HG02798 (cell line): ENCODE measurements at regions not wholly inside any gene's neighbourhood (a gene's known extent, or its start where the extent isn't known, plus 50 kb on each side); places are given as distances from the start of the nearest gene placed in this dataset.
"Not testable (repeated sequence)": the region's sequence is repeated elsewhere in the genome, so short reads cannot be mapped to it uniquely, and the experiment has no call there.

ENCODE experiments used
- ATAC-seq: cut with Tn5 transposase; IDR thresholded peaks from one replicate; pipeline ENCODE4 v1.9.1; 2021; ENCODE audit warnings: mild to moderate bottlenecking; ENCODE audit not compliant: unreplicated experiment, poor library complexity

DNA sequence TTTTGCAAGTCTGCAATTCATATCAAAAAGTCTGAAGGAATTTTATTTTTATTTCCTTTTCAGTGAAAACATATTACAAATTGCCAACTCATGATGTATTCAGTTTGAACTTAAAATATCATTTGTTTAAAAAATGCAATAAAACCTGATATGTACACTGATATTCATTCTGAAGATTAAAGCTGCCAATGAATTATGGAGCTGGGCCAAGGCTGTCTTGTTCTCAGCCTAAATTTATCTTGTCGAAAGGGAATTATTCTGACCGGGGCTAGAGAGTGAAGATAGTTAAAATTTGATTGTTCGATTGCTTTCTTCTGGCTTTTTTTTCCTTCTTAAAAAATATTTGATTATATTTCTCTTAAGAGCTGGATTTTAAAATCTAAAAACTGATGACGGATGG is 54.0 kb upstream of the RBFOX1 start:
- ATAC-seq: no peak

DNA sequence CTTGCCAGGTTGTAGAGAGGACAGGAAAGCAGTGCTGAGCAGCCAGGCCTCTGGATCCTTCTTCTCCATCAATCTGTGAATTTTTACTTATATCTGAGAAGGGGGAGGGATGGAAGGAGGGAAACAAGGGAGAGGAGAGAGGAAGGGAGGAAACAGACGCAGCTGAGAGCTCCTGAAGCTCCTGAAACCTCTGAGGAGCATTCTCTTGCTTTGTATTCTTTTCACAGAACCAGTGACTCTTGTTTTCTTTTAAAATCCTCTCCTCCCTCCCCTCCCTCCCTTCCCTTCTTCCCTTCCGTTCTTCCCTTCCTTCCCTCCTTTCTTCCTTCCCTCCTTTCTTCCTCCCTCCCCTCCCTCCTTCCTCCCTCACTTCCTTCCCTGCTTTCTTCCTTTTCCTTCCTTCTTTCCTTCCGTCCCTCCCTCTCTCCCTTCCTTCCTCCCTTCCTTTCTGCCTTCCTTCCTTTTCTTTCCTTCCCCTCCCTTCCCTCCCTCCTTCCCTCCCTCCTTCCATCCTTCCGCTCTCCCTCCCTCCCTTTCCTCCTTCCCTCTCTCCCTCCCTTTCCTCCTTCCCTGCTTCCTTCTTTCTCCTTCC is 60.0 kb upstream of the RBFOX1 start:
- ATAC-seq: no peak

DNA sequence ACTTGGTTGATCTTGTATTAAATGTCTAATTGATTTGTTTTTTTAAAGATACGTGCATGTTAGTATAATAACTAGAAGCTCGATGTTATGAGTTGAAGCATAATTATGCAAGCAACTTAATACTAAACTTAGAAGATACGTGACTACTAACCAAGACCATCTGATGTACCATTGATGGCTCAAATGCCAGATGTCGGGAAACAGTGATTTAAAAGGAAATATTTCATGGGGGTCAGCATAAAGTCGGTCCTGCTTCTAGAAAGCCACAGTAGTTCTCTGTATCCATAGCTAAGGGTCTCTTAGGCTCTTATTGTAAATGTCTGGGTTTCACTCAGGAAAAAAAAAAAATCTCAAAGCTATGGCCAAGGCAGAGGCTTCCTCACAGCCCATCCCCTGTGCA is 61.2 kb upstream of the RBFOX1 start:
- no peak for ATAC-seq

DNA sequence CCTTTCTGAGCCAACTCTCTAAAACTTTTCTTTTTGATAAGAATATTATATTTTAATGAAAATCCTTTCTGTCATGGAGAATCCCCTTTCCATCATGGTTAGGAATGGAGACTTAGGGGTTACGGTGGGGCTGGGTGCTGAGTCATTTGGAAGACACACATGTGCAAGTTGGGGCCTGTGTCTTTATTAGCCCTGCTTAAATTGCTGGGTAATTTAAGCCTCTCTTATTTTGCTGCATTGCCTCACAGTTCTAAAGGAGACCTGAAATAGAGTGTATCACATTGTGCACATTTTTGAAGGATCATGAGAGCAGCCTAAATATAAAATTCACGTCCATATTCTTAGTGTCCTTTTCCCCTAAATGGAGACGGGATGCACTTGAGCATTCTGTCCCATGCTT is 61.8 kb upstream of the RBFOX1 start:
- no peak for ATAC-seq

DNA sequence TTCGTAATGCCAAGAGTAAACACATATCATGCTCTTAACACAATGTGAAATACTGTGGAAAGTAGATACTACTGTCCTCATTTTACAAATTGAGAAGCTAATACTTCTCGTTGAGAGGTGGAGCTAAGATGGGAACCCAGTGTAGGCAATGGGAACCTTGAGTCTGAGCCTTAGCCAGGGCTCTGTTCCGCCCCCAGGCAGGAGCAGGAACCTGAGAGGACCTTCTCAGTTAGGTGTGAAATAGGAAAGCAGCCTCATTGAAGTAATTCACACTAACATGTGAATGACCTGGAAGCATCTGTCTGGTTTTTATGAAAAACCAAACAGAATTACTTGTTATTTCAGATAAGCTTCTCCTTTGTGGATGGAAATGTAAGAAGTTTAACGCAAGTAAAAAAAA is 62.6 kb upstream of the RBFOX1 start:
- no peak for ATAC-seq

DNA sequence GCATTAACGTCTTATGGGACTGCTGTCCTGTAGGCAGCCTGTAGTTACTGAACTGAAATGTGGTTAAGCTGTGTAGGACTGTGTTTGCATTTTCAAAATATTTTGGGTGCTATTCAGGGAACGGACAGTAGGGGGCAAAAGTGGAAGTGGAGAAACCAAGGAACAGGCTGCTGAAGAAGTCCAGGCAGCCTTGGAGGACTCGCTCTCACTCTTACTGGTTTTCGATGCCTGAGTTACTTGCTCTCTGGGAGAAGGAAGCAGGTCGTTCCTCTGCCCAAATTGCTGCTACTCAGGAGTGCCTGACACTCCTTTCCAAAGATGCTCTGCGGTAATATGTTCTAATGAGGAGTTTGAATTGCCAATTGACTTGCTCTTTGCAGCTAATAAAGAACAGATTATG is 64.5 kb upstream of the RBFOX1 start:
- no peak for ATAC-seq

DNA sequence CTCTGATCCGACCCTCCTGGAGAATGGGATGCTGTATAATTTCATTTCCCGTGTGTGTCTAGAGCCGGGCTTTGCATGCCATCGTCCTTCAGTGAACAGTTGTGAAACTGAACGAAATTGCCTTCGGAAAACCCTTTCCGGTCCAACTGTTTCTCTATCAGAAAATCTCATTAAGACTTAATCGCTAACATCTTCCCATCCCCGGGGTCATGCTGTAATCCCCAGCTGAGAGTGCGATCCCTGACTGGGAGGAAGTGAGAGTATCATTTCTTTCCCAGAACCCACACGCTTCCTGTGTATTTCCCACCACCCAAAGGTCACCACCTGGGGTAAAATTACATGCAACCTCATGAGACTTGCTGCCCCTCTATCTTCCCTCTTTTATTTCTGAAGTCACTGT is 75.6 kb upstream of the RBFOX1 start:
- ATAC-seq: no peak

DNA sequence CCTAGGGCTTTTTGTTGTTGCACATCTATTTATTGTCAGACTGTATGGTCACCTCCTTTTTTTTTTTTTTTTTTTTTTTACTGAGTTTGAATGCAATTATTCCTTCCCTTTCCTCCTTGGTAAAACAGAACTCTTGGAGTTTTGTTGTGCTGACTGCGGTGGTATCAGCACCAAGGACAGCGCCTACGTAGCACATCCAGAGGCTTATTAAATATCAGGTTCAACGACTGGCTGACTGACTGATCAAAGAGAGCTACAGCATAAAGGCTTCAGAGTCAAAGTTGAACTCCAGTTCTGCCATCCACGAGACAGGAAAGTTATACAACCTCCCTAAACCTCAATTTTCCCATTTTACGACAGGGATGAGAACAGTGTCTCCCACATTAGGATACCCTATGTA is 86.1 kb upstream of the RBFOX1 start:
- no peak for ATAC-seq

DNA sequence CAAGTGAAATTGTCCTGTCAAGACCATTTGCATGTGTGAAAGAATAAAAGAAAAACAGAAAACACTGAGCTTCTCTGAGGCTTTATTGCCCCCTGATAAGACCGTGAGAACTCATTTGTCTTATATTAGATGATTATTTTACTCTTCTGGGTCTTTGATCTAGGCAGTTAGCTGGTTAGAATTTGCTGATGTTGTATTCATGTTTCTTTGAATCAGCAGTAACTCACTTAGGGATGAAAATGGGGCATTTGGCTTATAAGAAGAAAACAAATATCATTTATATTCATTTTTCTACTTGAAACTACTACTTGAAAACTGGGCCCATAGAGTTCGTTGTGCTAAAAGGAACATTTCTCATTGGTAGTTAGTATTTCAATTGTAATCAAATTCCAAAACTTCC is 93.1 kb upstream of the RBFOX1 start:
- no peak for ATAC-seq

DNA sequence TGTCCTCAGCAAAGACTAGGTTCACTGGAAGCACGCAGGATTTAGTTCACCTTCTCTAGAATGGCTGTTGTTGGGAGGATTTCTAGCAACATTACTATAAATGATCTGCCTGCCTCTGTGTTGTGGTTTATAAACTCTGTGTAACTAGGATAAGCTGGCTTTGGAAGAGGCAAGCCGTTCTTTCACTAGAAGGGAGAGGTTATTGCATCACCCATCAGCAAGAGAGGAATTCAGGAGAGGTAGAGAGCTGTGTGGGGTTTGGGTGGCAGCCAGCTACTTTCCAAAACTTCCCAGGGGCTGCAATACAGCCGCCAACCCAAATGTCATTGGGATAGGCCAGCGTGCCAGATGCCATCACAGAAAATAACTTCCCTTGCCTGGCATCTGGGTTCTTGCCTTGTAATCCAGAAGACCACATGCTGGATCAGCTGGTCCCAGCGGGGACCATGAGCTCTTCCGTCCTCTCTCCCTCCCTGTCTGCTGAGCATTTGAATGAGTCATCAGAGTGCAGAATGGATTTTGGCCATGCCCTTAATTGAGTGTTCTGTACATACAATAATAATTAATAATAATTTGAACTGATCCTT is 95.7 kb upstream of the RBFOX1 start:
- ATAC-seq: no peak

DNA sequence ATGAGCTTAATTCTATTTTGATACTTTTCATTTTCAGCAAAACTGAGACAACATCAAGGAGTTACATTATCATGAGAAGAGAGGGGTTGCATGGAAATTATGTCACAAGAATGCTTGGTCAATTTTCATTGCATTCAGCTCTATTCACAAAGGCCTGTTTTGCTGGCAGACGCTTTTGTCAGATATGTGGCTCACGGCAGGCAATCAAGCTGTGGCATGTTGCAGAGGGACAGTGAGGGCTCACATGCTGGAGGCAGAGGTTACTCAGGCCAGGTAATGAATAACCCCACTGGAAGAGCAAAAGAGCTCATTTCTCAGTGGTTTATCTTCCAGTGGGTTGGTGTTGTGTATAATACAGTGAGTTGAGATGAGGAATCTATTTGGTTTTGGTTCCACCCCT is 98.7 kb upstream of the RBFOX1 start:
- no peak for ATAC-seq

DNA sequence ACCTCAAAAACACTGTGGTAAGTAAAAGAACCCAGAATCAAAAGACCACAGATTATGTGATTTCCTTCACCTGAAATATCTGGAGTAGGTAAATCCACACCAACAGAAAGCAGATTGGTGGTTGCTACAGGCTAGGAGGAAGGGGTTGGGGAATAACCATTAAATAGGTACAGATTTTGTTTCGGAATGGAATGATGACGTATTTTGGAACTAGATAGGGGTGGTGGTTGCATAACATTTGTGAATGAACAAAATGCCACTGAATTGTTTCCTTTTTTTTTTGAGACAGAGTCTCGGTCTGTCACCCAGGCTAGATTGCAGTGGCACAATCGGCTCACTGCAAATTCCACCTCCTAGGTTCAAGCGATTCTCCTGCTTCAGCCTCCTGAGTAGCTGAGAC is 100.9 kb upstream of the RBFOX1 start:
- ATAC-seq: no peak

DNA sequence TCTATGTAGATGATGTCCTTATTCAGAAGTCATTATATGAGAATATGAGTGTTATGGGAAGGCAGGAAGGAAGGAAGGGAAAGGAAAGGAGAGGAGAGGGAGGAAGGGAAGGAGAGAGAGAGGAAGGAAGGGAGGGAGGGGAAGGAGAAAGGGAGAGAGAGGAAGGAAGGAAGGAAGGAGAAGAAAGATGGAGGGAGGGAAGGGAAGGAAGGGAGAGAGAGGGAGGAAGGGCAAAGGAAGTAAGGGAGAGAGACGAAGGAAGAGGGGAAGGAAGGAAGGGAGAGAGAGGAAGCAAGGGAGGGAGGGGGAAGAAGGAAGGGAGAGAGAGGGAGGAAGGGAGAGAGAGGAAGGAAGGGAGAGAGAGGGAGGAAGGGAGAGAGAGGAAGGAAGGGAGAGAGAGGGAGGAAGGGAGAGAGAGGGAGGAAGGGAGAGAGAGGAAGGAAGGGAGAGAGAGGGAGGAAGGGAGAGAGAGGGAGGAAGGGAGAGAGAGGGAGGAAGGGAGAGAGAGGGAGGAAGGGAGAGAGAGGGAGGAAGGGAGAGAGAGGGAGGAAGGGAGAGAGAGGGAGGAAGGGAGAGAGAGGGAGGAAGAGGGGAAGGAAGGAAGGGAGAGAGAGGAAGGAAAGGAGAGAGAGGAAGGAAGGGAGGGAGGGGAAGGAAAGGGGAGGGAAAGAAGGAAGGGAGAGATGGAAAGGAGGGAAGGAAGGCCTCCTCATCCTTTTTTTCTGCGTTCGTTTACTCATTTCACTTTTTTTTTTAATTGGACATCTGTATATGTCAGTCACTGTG is 103.0 kb upstream of the RBFOX1 start:
- not testable (repeated sequence) for ATAC-seq

DNA sequence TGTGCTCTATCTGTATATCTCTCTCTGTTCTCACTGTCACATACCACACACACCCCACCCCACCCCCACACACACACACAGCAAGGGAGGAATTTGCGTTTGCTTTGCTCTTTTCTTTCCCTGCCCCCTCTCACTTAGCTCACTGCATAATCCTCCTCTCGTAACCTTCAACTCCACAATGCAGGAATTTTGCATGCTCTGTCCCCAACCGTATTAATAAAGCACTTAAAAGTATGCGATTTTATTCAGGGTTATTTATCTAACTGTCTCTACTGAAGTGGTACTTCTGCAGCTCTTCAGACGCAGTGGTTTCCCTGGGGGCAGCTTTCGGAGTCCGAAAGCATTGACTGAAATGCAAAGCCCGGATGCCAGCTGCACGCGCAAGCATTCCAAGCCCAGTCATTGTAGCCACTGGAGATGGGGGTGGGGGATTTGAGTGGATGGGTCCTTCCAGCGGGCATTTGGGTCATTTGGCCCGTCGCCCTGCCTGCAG is 105.4 kb upstream of the RBFOX1 start:
- ATAC-seq: no peak

DNA sequence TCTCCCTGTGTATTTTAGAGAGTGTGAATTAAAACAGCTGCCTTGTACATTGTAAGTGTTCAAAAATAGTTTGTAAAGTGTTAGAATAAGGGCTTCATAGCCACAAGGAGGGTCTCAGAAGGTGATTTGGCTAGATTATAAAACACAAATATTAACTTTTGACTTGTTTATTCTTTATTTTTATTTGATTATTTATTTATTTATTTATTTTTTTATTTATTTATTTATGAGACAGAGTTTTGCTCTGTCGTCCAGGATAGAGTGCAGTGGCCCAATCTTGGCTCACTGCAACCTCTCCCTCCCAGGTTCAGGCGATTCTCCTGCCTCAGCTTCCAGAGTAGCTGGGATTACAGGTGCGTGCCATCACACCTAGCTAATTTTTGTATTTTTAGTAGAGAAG is 111.5 kb upstream of the RBFOX1 start:
- ATAC-seq: no peak

DNA sequence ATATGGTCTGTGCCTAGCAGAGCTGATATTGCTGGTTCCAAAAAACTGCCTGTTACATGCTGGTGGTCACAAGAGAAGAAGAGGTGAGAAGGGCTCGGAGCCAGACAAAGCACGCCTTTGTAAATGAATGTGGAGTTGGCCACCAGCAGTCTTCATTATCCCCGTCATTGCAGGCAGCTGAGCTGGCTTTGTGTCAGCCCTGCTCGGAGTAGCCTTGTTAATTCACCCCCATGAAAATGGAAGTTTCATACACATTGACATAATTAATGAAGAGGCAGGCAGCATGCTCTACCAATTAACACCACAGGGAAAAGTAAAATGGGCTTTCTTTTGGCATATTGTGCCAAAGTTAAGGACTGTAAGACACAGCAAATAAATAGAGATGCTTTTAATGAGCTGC is 113.7 kb upstream of the RBFOX1 start:
- no peak for ATAC-seq

DNA sequence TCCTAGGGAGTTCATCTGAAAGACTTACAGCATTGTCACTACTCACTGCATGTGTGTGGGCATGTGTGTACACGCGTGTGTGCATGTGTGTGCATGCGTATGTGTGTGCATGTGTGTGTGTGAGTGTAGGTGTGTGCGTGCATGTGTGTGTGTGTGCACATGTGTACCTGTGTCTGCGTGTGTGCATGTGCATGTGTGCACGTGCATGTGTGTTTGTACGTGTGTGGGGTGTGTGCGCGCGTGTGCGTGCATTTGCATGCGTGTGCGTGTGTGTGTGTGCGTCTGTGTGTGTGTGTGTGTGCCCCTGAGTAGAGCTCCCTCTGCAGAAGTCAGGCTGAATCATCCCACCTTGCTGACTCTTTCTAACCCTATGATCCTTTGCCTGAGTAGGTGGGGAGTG is 114.8 kb upstream of the RBFOX1 start:
- no peak for ATAC-seq

DNA sequence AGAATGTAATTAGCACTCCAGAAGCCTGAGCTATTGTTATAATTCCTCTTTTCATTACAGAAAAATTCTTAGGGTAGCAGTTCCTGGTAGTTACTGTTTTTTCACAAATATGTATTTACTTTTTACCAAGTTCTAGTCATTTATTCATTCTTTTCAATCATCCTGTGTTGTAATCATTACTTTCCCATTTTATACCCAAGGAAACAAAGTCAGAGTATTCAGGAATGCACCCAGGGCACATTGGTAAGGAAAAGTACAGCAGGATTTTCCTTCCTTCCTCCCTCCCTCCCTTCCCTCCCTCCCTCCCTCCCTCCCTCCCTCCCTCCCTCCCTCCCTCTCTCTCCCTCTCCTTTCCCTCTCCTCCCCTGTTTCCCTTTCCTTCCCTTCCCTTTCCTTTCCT is 115.9 kb upstream of the RBFOX1 start:
- ATAC-seq: no peak

DNA sequence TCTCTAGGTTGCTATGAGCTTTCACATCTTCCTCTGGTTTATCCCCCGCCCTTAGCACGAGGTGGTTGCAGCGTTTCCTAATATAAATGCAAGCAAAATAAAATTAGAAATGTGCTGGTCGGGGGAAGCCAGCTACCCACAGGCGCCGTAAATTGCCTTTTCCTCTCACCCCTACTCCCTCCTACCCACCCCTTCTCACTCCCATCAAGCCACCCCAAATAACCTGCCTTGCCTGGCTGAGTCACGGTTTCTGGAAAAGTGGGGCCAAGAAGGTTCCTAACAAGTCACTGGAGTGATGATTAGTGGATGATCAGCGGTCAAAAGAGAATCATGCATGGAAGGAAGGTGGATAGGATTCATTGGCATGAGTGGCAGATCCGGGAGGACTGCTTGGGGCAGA is 120.9 kb upstream of the RBFOX1 start:
- ATAC-seq: no peak

DNA sequence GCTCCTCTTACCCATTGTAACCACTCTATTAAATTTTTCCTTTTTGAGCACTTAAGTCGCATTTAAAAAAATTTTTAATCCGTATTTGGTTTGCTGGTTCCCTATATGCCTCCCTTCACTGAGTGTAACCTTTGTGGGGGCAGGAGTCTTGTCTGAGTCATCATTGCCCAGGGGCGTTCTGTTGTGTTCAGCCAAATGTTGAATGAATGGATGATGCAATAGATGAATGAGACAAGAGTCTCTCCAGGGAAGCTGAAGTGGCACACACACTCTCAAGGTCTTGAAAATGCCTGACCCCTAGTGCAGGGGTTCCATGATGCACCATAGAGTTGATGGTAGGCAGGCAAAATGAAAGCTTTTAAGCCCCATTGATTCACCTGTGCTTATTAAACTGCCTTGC is 123.0 kb upstream of the RBFOX1 start:
- no peak for ATAC-seq

DNA sequence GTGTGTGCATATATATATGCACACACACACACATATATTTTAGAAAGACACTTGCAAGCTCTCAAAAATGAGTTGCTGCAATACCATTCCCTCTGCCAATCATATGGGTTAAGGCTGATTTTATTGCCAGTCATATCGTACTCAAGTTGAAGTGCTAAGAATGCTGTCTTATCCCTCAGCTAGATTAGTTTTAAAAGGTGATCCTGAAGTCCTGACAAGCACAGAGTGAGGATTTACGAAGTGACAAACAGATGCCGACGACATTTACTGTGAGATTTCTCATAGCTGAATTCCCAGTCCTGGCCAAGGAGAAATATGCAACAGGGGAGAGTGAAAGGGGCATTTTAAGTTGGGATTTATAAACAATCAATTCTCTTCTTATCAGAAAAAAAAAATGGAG is 126.2 kb upstream of the RBFOX1 start:
- no peak for ATAC-seq

DNA sequence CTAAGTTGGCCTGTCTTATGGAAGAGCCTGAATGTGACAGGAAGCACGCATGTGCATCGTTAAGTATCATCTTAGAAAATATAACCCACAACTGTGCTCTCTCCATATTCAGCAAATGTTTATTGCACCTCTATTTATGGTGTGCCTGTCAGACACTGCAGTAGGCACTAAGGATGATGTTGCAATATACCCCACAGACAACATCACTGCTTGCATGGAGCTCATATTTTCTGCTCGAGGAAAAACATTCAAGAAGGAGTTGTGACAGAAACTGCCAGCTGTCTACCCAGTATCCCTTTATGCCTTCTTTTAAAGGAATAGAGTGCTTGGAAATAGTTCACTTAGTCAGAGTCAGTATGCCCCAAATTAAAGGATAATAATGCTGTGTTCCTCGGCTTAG is 132.3 kb upstream of the RBFOX1 start:
- ATAC-seq: no peak
